Hepatocyte (in vitro differentiated cells): ENCODE measurements at regions not wholly inside any gene's neighbourhood (a gene's known extent, or its start where the extent isn't known, plus 50 kb on each side); places are given as distances from the start of the nearest gene placed in this dataset.

Experiments
- DNase-seq: peaks from one replicate; pipeline ENCODE4 v3.0.0-alpha.2; 2016; ENCODE audit warnings: low spot score
- H2AFZ ChIP-seq: fragments of 200-600 bp; sonication (generic); 2 replicates; pipeline ENCODE4 v1.6.0; 2016; ENCODE audit warnings: antibody characterized with exemption, mild to moderate bottlenecking
- H3K27ac ChIP-seq: fragments of 200-600 bp; sonication (generic); 2 replicates; pipeline ENCODE4 v1.5.1; 2016; ENCODE audit warnings: mild to moderate bottlenecking
- H3K27me3 ChIP-seq: fragments of 200-600 bp; sonication (generic); 2 replicates; pipeline ENCODE4 v1.6.1; 2016
- H3K36me3 ChIP-seq: fragments of 200-600 bp; sonication (generic); replicated peaks from 2 replicates; pipeline ENCODE4 v1.5.1; 2016; ENCODE audit warnings: low read depth; ENCODE audit not compliant: insufficient read depth
- H3K4me1 ChIP-seq: fragments of 200-600 bp; sonication (generic); 2 replicates; pipeline ENCODE4 v1.5.1; 2016; ENCODE audit warnings: mild to moderate bottlenecking, moderate library complexity; ENCODE audit not compliant: insufficient read depth
- H3K4me2 ChIP-seq: fragments of 200-600 bp; sonication (generic); 2 replicates; pipeline ENCODE4 v1.6.0; 2016
- H3K4me3 ChIP-seq: fragments of 200-600 bp; sonication (generic); 2 replicates; pipeline ENCODE4 v1.5.1; 2016; ENCODE audit warnings: mild to moderate bottlenecking
- H3K79me2 ChIP-seq: fragments of 200-600 bp; sonication (generic); 2 replicates; pipeline ENCODE4 v1.6.0; 2017; ENCODE audit warnings: mild to moderate bottlenecking
- H3K9me2 ChIP-seq: fragments of 200-600 bp; sonication (generic); replicated peaks from 2 replicates; pipeline ENCODE4 v1.6.0; 2017; ENCODE audit warnings: mild to moderate bottlenecking; ENCODE audit not compliant: insufficient read depth
- H3K9me3 ChIP-seq: fragments of 200-600 bp; sonication (generic); 2 replicates; pipeline ENCODE4 v1.5.1; 2016; ENCODE audit warnings: low read depth, mild to moderate bottlenecking
- H4K20me1 ChIP-seq: fragments of 200-600 bp; sonication (generic); 2 replicates; pipeline ENCODE4 v1.6.0; 2016; ENCODE audit warnings: mild to moderate bottlenecking; ENCODE audit not compliant: insufficient read depth, poor library complexity, severe bottlenecking
- CTCF ChIP-seq: fragments of 200-600 bp; sonication (generic); IDR thresholded peaks from 2 replicates; pipeline ENCODE4 v1.5.1; 2016; ENCODE audit warnings: antibody characterized with exemption, mild to moderate bottlenecking; ENCODE audit not compliant: poor library complexity
- EZH2 ChIP-seq: fragments of 200-600 bp; sonication (generic); IDR thresholded peaks from 2 replicates; pipeline ENCODE4 v1.6.1; 2016; ENCODE audit warnings: antibody characterized with exemption, mild to moderate bottlenecking, borderline replicate concordance
- EZH2phosphoT487 ChIP-seq: fragments of 200-600 bp; sonication (generic); IDR thresholded peaks from one replicate; pipeline ENCODE4 v1.6.1; 2018; ENCODE audit warnings: antibody characterized with exemption, mild to moderate bottlenecking, low read depth, moderate library complexity; ENCODE audit not compliant: unreplicated experiment, severe bottlenecking
- WGBS: methylation state at CpG from one replicate; pipeline ENCODE4 v1.1.6; 2016; ENCODE audit warnings: low lambda C conversion rate; ENCODE audit errors: missing lambda C conversion rate; 5-methylcytosine and 5-hydroxymethylcytosine counted together

GRCh38 chr12:81811061-81811777, 52.1 kb upstream of the PPFIA2 start:
- TF ChIP-seq EZH2 (no peak), CTCF (no peak), EZH2phosphoT487 (no peak)
- Histone ChIP-seq H3K79me2 (no peaks in the 10 kb centered on the region), H3K4me2 (no peak overlapping the region), H3K27ac (no peak overlapping the region), H4K20me1 (no peaks in the 10 kb centered on the region), H3K9me3 (no peaks in the 10 kb centered on the region), H3K9me2 (no peaks in the 10 kb centered on the region), H3K4me3 (no peak overlapping the region), H3K36me3 (no peaks in the 10 kb centered on the region), H3K4me1 (no peaks in the 10 kb centered on the region), H3K27me3 (no peaks in the 10 kb centered on the region), H2AFZ (no peak overlapping the region)
- 85% methylated on average over 7 of the region's 7 CpGs for WGBS
- DNase-seq, result no peak

GRCh38 chr12:81809829-81810595, 50.9 kb upstream of the PPFIA2 start:
- no peak overlapping the region for H3K27ac ChIP-seq
- no peaks in the 10 kb centered on the region for H3K9me2 ChIP-seq
- no peaks in the 10 kb centered on the region for H4K20me1 ChIP-seq
- H3K4me2 ChIP-seq, result no peak overlapping the region
- no peaks in the 10 kb centered on the region for H3K79me2 ChIP-seq
- H3K4me1 ChIP-seq, result no peaks in the 10 kb centered on the region
- H3K36me3 ChIP-seq, result no peaks in the 10 kb centered on the region
- WGBS, result 62% methylated on average over 4 of the region's 4 CpGs
- no peak overlapping the region for H2AFZ ChIP-seq
- H3K9me3 ChIP-seq, result no peaks in the 10 kb centered on the region
- H3K4me3 ChIP-seq, result no peak overlapping the region
- H3K27me3 ChIP-seq, result no peaks in the 10 kb centered on the region
- no peak for DNase-seq
- TF ChIP-seq EZH2phosphoT487 (no peak), EZH2 (no peak), CTCF (no peak)

- Histone ChIP-seq H3K9me3 (no peaks in the 10 kb centered on the region), H3K36me3 (no peaks in the 10 kb centered on the region), H3K9me2 (no peaks in the 10 kb centered on the region), H3K4me2 (no peak overlapping the region), H3K27ac (no peak overlapping the region), H2AFZ (no peak overlapping the region), H3K79me2 (no peaks in the 10 kb centered on the region), H3K4me3 (no peak overlapping the region), H3K27me3 (no peaks in the 10 kb centered on the region), H4K20me1 (no peaks in the 10 kb centered on the region), H3K4me1 (no peaks in the 10 kb centered on the region)
- 86% methylated on average over 4 of the region's 4 CpGs for WGBS
- TF ChIP-seq CTCF (no peak), EZH2phosphoT487 (no peak), EZH2 (no peak)
- DNase-seq, result no peak
Measured at GRCh38 chr12:81809113-81809777, 50.1 kb upstream of the PPFIA2 start.
